Liver (tissue), 8 donors: ENCODE measurements at regions not wholly inside any gene's neighbourhood (a gene's known extent, or its start where the extent isn't known, plus 50 kb on each side); places are given as distances from the start of the nearest gene placed in this dataset.

Source experiments
- DNase-seq: peaks from one replicate; pipeline ENCODE4 v3.0.0-alpha.2; 2017; ENCODE audit warnings: low spot score
- H3K27ac ChIP-seq, 2 donors: one replicate each; pipeline ENCODE4 v1.7.0; 2013; ENCODE audit warnings: inconsistent platforms in 2 of 2, low read length in 2 of 2, control low read depth in 1 of 2, low read depth in 1 of 2, mild to moderate bottlenecking in 1 of 2
- H3K27me3 ChIP-seq, 4 donors: one replicate each; pipeline versions ENCODE4 v1.6.1 to v1.7.0; 2013; ENCODE audit warnings: low read length in 3 of 4, inconsistent platforms in 1 of 4, mild to moderate bottlenecking in 1 of 4, moderate library complexity in 1 of 4; ENCODE audit not compliant: control insufficient read depth in 4 of 4, insufficient read depth in 4 of 4
- H3K36me3 ChIP-seq, 4 donors: one replicate each; pipeline versions ENCODE4 v1.6.1 to v1.7.0; 2013; ENCODE audit warnings: low read length in 3 of 4, mild to moderate bottlenecking in 3 of 4, low read depth in 1 of 4, moderate library complexity in 1 of 4; ENCODE audit not compliant: control insufficient read depth in 4 of 4, insufficient read depth in 3 of 4
- H3K4me1 ChIP-seq, 4 donors: one replicate each; pipeline versions ENCODE4 v1.6.1 to v1.7.0; 2013; ENCODE audit warnings: low read length in 3 of 4, mild to moderate bottlenecking in 3 of 4, moderate library complexity in 1 of 4; ENCODE audit not compliant: control insufficient read depth in 4 of 4, insufficient read depth in 4 of 4
- H3K4me3 ChIP-seq, 3 donors: one replicate each; pipeline versions ENCODE4 v1.6.1 to v1.7.0; 2013; ENCODE audit warnings: low read length in 3 of 3, control low read depth in 1 of 3, low read depth in 1 of 3, mild to moderate bottlenecking in 1 of 3
- H3K9ac ChIP-seq, 2 donors: one replicate each; pipeline ENCODE4 v1.7.0; 2013; ENCODE audit warnings: low read length in 2 of 2, mild to moderate bottlenecking in 2 of 2, moderate library complexity in 2 of 2, control low read depth in 1 of 2, low read depth in 1 of 2
- H3K9me3 ChIP-seq, 4 donors: one replicate each; pipeline versions ENCODE4 v1.6.1 to v1.7.0; 2013; ENCODE audit warnings: low read length in 3 of 4; ENCODE audit not compliant: control insufficient read depth in 4 of 4
- EGR1 ChIP-seq, 2 donors: IDR thresholded peaks; 2 replicates each; pipeline ENCODE4 v1.6.1; 2016 to 2018; ENCODE audit warnings: antibody characterized with exemption in 2 of 2, low read depth in 2 of 2
- FOXA1 ChIP-seq: IDR thresholded peaks from 2 replicates; pipeline ENCODE4 v1.6.1; 2016; ENCODE audit warnings: antibody characterized with exemption
- FOXA2 ChIP-seq: IDR thresholded peaks from 2 replicates; pipeline ENCODE4 v1.6.1; 2016; ENCODE audit warnings: antibody characterized with exemption
- GABPA ChIP-seq, 2 donors: IDR thresholded peaks in 1 of 2; conservative IDR thresholded peaks in 1 of 2; 2 replicates each; pipeline ENCODE4 v1.6.1; 2016; ENCODE audit warnings: antibody characterized with exemption in 2 of 2, mild to moderate bottlenecking in 1 of 2, moderate library complexity in 1 of 2
- HNF4A ChIP-seq, 2 donors: conservative IDR thresholded peaks; 2 replicates each; pipeline ENCODE4 v1.6.1; 2016; ENCODE audit warnings: antibody characterized with exemption in 2 of 2, mild to moderate bottlenecking in 2 of 2
- HNF4G ChIP-seq: IDR thresholded peaks from 2 replicates; pipeline ENCODE4 v1.6.1; 2016; ENCODE audit warnings: antibody characterized with exemption
- JUND ChIP-seq, 2 donors: IDR thresholded peaks; 2 replicates each; pipeline ENCODE4 v1.6.1; 2016; ENCODE audit warnings: antibody characterized with exemption in 2 of 2
- RAD21 ChIP-seq, 2 donors: IDR thresholded peaks; 2 replicates each; pipeline ENCODE4 v1.6.1; 2016; ENCODE audit warnings: antibody characterized with exemption in 2 of 2, mild to moderate bottlenecking in 2 of 2
- RXRA ChIP-seq, 2 donors: IDR thresholded peaks; 2 replicates each; pipeline ENCODE4 v1.6.1; 2017 to 2018; ENCODE audit warnings: antibody characterized with exemption in 2 of 2, mild to moderate bottlenecking in 1 of 2
- SP1 ChIP-seq: IDR thresholded peaks from 2 replicates; pipeline ENCODE4 v1.6.1; 2018; ENCODE audit warnings: antibody characterized with exemption, mild to moderate bottlenecking
- TAF1 ChIP-seq: conservative IDR thresholded peaks from 2 replicates; pipeline ENCODE4 v1.6.1; 2016; ENCODE audit warnings: antibody characterized with exemption, mild to moderate bottlenecking
- YY1 ChIP-seq: IDR thresholded peaks from 2 replicates; pipeline ENCODE4 v1.6.1; 2016; ENCODE audit warnings: antibody characterized with exemption, mild to moderate bottlenecking
- WGBS: extraction: QIAGEN DNeasy Blood & Tissue Kit; methylation state at CpG from one replicate; pipeline ENCODE4 v1.1.7; 2013; 5-methylcytosine and 5-hydroxymethylcytosine counted together
- TF ChIP-seq, protein P1 (sequence below): IDR thresholded peaks from 2 replicates; pipeline ENCODE4 v1.6.1; 2016; ENCODE audit warnings: antibody characterized with exemption
- TF ChIP-seq, protein P2 (sequence below): IDR thresholded peaks from 2 replicates; pipeline ENCODE4 v1.6.1; 2016; ENCODE audit warnings: antibody characterized with exemption
- TF ChIP-seq, protein P3 (sequence below): fragments of 150-350 bp; IDR thresholded peaks from 2 replicates; pipeline ENCODE4 v1.5.1; 2017; ENCODE audit warnings: improper control_type of control experiment, low read depth, low read length; ENCODE audit not compliant: missing input control
- donor health status: healthy.
- donor health status: healthy.
- donor health status: healthy.
- donor health status: healthy.
- donor health status: healthy.

DNA sequence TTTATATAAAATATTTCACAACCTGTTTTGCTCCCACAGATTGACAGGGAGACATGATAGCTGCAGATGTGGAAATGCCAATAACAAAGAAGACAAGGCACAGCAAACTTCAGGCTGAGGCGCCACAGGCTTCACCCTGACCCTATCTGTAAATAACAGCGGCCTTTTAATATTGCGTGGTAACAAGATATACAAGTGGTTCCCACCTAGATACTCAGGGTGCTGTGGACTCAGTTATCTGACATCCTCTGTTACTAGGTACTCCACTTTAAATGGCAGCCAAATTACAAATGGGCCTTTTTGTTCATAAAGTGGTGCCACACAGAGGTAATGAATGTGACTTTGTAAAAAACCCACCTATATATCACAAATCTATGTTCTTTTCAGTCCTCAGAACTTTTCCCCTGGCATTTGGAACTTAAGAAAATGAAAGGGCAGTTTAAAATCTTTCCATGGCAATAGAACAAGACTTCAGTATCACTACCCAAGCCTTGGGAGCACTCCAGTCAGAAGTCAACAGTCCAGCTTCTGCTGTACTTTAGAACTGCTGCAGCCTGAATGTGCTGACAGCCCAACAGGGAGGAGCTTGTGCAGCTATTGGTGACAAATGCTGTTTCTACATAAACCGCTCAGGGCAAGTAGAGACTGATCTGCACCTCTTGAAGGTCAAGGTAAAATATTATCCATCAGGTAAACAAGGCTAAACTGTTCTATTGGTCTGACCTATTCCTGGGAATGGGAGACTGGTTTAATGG is 86.2 kb upstream of the DCD start (continued):
- peak; percentile 83 for TF ChIP-seq HNF4G
- TF ChIP-seq HNF4A (conservative IDR thresholded peaks at IDR 0.05): peak; percentile 92 to 96
- TF ChIP-seq, protein P1, sequence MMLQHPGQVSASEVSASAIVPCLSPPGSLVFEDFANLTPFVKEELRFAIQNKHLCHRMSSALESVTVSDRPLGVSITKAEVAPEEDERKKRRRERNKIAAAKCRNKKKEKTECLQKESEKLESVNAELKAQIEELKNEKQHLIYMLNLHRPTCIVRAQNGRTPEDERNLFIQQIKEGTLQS: no peak
- TF ChIP-seq GABPA (IDR thresholded peaks at IDR 0.05 in 1 of 2, conservative IDR thresholded peaks at IDR 0.05 in 1 of 2): no peak
- no peak for TF ChIP-seq TAF1
- peak; percentile 54 for TF ChIP-seq YY1
- TF ChIP-seq SP1: peak; percentile 92
- peak; percentile 45 to 76 for TF ChIP-seq JUND (IDR thresholded peaks at IDR 0.05)
- peak; percentile 21 to 26 for TF ChIP-seq RAD21 (IDR thresholded peaks at IDR 0.05)
- peak; percentile 79 for TF ChIP-seq FOXA2
- TF ChIP-seq FOXA1: no peak

DNA sequence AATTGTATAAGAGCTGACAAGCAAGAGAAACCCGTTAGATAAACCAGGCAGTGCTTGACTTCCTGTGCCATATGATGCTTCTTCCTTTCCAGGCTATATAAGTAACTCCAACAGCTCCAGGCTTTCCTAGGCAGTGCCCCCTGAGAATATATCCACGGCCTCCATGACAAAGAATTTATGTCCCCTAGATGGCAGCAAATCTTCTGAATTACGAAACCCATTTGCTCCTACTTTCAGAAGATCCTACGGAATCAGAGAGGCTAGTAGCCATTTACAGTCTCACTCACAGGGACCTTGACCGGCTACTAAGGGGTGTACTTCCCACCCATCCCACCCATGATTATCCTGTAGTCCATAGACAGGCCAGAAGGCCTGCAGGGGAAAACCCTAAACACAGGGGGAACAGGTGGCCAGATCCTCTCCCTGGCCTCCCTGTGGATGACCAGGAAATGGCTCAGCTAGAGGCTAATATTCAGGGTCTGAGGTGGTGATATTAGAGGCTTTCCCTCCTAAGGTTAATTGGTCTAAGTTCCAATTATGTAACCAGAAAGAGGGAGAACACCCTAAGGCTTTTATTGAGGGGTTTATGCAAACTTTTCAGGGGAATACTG is 77.2 kb upstream of the DCD start:
- Histone ChIP-seq H3K4me1 (peaks cover 0 to 3% (median 1%) of the 10 kb centered on the region in 4 donors), H3K9ac (no peak overlapping the region), H3K27me3 (no peaks in the 10 kb centered on the region), H3K36me3 (no peaks in the 10 kb centered on the region), H3K9me3 (no peaks in the 10 kb centered on the region), H3K27ac (no peak overlapping the region), H3K4me3 (no peak overlapping the region)
- whole genome bisulfite sequencing: 12% methylated on average over 5 of the region's 5 CpGs
- TF ChIP-seq, protein P1: no peak
- TF ChIP-seq RAD21 (IDR thresholded peaks at IDR 0.05) (peak; percentile 68 to 72), SP1 (no peak), EGR1 (IDR thresholded peaks at IDR 0.05; ENCODE audit: low read depth in 2 of 2) (no peak), HNF4A (conservative IDR thresholded peaks at IDR 0.05) (peak in 1 of 2 donors; percentile 29), JUND (IDR thresholded peaks at IDR 0.05) (no peak), RXRA (IDR thresholded peaks at IDR 0.05) (no peak)
- TF ChIP-seq, protein P2, sequence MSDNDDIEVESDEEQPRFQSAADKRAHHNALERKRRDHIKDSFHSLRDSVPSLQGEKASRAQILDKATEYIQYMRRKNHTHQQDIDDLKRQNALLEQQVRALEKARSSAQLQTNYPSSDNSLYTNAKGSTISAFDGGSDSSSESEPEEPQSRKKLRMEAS: no peak
- TF ChIP-seq, protein P3, sequence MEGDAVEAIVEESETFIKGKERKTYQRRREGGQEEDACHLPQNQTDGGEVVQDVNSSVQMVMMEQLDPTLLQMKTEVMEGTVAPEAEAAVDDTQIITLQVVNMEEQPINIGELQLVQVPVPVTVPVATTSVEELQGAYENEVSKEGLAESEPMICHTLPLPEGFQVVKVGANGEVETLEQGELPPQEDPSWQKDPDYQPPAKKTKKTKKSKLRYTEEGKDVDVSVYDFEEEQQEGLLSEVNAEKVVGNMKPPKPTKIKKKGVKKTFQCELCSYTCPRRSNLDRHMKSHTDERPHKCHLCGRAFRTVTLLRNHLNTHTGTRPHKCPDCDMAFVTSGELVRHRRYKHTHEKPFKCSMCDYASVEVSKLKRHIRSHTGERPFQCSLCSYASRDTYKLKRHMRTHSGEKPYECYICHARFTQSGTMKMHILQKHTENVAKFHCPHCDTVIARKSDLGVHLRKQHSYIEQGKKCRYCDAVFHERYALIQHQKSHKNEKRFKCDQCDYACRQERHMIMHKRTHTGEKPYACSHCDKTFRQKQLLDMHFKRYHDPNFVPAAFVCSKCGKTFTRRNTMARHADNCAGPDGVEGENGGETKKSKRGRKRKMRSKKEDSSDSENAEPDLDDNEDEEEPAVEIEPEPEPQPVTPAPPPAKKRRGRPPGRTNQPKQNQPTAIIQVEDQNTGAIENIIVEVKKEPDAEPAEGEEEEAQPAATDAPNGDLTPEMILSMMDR: peak; percentile 44
- DNase-seq: no peak

DNA sequence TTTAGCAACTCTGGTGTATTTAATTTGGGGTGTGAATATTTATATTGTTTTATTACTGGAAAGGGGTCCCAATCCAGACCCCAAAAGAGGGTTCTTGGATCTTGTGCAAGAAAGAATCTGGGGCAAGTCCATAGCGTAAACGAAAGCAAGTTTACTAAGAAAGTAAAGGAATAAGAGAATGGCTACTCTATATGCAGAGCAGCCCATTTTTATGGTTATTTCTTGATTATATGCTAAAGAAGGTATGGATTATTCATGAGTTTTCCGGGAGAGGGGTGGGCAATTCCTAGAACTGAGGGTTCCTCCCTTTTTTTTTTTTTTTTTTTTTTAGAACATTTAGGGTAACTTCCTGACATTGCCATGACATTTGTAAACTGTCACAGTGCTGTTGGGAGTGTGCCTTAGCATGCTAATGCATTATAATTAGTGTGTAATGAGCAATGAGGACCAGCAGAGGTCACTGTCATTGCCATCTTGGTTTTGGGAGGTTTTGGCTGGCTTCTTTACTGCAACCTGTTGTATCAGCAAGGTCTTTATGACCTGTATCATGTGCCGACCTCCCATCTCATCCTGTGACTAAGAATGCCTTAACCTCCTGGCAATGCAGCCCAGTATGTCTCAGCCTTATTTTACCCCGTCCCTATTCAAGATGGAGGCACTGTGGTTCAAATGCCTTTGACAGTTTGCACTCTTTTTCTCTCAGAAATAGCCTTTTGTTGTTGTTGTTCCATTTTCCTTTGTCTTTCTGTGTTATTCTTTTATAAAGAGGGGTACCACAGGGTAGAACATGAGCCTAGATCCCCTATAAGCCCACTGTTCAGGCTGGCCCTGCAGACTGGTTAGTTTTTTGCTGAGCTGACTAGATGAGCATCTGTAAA is 75.5 kb upstream of the DCD start:
- H3K27ac ChIP-seq: no peak overlapping the region
- H3K9me3 ChIP-seq: no peaks in the 10 kb centered on the region
- peaks cover 0 to 3% (median 0%) of the 10 kb centered on the region in 4 donors for H3K4me1 ChIP-seq
- no peaks in the 10 kb centered on the region for H3K27me3 ChIP-seq
- H3K4me3 ChIP-seq: no peak overlapping the region
- no peak overlapping the region for H3K9ac ChIP-seq
- 68% methylated on average over 5 of the region's 5 CpGs for WGBS
- H3K36me3 ChIP-seq: no peaks in the 10 kb centered on the region
- no peak for DNase-seq
- TF ChIP-seq RAD21 (IDR thresholded peaks at IDR 0.05): peak; percentile 58 to 75
- TF ChIP-seq, protein P2: no peak
- TF ChIP-seq, protein P3: peak; percentile 53
